BLaER1 treated with 17β-estradiol and CSF1 and Interleukin-3, amounts not matched to agents 10 nM and 100 nM (cell line): ENCODE measurements at regions not wholly inside any gene's neighbourhood (a gene's known extent, or its start where the extent isn't known, plus 50 kb on each side); places are given as distances from the start of the nearest gene placed in this dataset.

ENCODE experiments used
- H3K27ac ChIP-seq, 11 experiments: shearing (Covaris generic); formaldehyde crosslinking; 2 replicates each; pipeline ENCODE4 v1.8.1; 2022
- H3K27me3 ChIP-seq, 11 experiments: shearing (Covaris generic); formaldehyde crosslinking; 2 replicates each; pipeline ENCODE4 v1.8.1; 2022
- H3K36me3 ChIP-seq, 11 experiments: shearing (Covaris generic); formaldehyde crosslinking; 2 replicates each; pipeline ENCODE4 v1.8.1; 2022
- H3K4me1 ChIP-seq, 10 experiments: shearing (Covaris generic); formaldehyde crosslinking; 2 replicates each; pipeline ENCODE4 v1.8.1; 2022
- H3K4me2 ChIP-seq, 11 experiments: shearing (Covaris generic); formaldehyde crosslinking; 2 replicates each; pipeline ENCODE4 v1.8.1; 2022
- H3K4me3 ChIP-seq, 10 experiments: shearing (Covaris generic); formaldehyde crosslinking; 2 replicates each; pipeline ENCODE4 v1.8.1; 2022
- H3K9ac ChIP-seq, 11 experiments: shearing (Covaris generic); formaldehyde crosslinking; 2 replicates each; pipeline ENCODE4 v1.8.1; 2022
- H3K9me3 ChIP-seq, 11 experiments: shearing (Covaris generic); formaldehyde crosslinking; replicated peaks in 1 of 11; 2 replicates each; pipeline ENCODE4 v1.8.1; 2022
- H4K20me1 ChIP-seq, 11 experiments: shearing (Covaris generic); formaldehyde crosslinking; 2 replicates each; pipeline ENCODE4 v1.8.1; 2022
- Cebpa-rat ChIP-seq, 11 experiments: shearing (Covaris generic); IDR thresholded peaks; 2 replicates each; pipeline ENCODE4 v1.8.1; 2022

- peaks cover 0 to 4% (median 0%) of the 10 kb centered on the region in 10 experiments; a peak in 1 of 20 replicates for H3K4me1 ChIP-seq
- TF ChIP-seq Cebpa-rat (IDR thresholded peaks at IDR 0.05), result no peak
- no peak overlapping the region for H3K4me3 ChIP-seq
- H3K4me2 ChIP-seq, result no peak overlapping the region
- H3K27ac ChIP-seq, result no peak overlapping the region
- peaks cover 71 to 100% (median 99%) of the 10 kb centered on the region in 11 experiments for H3K27me3 ChIP-seq
- H3K9me3 ChIP-seq, result peaks cover 0 to 8% (median 6%) of the 10 kb centered on the region in 11 experiments; a peak in 14 of 22 replicates
- peaks cover 0 to 11% (median 0%) of the 10 kb centered on the region in 11 experiments; a peak in 4 of 22 replicates for H4K20me1 ChIP-seq
- H3K9ac ChIP-seq, result no peak overlapping the region
- H3K36me3 ChIP-seq, result no peaks in the 10 kb centered on the region
These were observed 96.2 kb downstream of the PJA1 start for GRCh38 chrX:69069086-69069445.

- TF ChIP-seq Cebpa-rat (IDR thresholded peaks at IDR 0.05), result no peak
- no peak overlapping the region for H3K9ac ChIP-seq
- peaks cover 0 to 14% (median 10%) of the 10 kb centered on the region in 11 experiments; a peak in 14 of 22 replicates for H3K9me3 ChIP-seq
- H3K27me3 ChIP-seq, result peaks cover 73 to 100% (median 99%) of the 10 kb centered on the region in 11 experiments
- peaks cover 0 to 4% (median 0%) of the 10 kb centered on the region in 10 experiments; a peak in 1 of 20 replicates for H3K4me1 ChIP-seq
- no peak overlapping the region for H3K4me3 ChIP-seq
- no peaks in the 10 kb centered on the region for H3K36me3 ChIP-seq
- H4K20me1 ChIP-seq, result peaks cover 0 to 11% (median 0%) of the 10 kb centered on the region in 11 experiments; a peak in 4 of 22 replicates
- H3K27ac ChIP-seq, result no peak overlapping the region
- H3K4me2 ChIP-seq, result no peak overlapping the region
These were observed 96.8 kb downstream of the PJA1 start for GRCh38 chrX:69068301-69069085.

- H3K27me3 ChIP-seq, result peaks cover 71 to 100% (median 99%) of the 10 kb centered on the region in 11 experiments
- peaks cover 0 to 17% (median 12%) of the 10 kb centered on the region in 11 experiments; a peak in 14 of 22 replicates for H3K9me3 ChIP-seq
- peaks cover 0 to 11% (median 0%) of the 10 kb centered on the region in 11 experiments; a peak in 4 of 22 replicates for H4K20me1 ChIP-seq
- TF ChIP-seq Cebpa-rat (IDR thresholded peaks at IDR 0.05), result no peak
- H3K36me3 ChIP-seq, result no peaks in the 10 kb centered on the region
- H3K9ac ChIP-seq, result no peak overlapping the region
- H3K4me2 ChIP-seq, result no peak overlapping the region
- H3K4me3 ChIP-seq, result no peak overlapping the region
- H3K4me1 ChIP-seq, result peaks cover 0 to 4% (median 0%) of the 10 kb centered on the region in 10 experiments; a peak in 1 of 20 replicates
- H3K27ac ChIP-seq, result no peak overlapping the region
These were observed 97.4 kb downstream of the PJA1 start for GRCh38 chrX:69067841-69068240.

GRCh38 chrX:69066966-69067525 lies 98.2 kb downstream of the PJA1 start:
- no peak overlapping the region for H3K9ac ChIP-seq
- peaks cover 0 to 17% (median 12%) of the 10 kb centered on the region in 11 experiments; a peak in 14 of 22 replicates for H3K9me3 ChIP-seq
- no peak for TF ChIP-seq Cebpa-rat (IDR thresholded peaks at IDR 0.05)
- H4K20me1 ChIP-seq, result peaks cover 0 to 11% (median 0%) of the 10 kb centered on the region in 11 experiments; a peak in 4 of 22 replicates
- no peak overlapping the region for H3K27ac ChIP-seq
- no peak overlapping the region for H3K4me3 ChIP-seq
- H3K4me1 ChIP-seq, result no peaks in the 10 kb centered on the region
- H3K27me3 ChIP-seq, result peaks cover 71 to 100% (median 99%) of the 10 kb centered on the region in 11 experiments
- no peaks in the 10 kb centered on the region for H3K36me3 ChIP-seq
- no peak overlapping the region for H3K4me2 ChIP-seq

GRCh38 chrX:69066021-69066757 lies 99.1 kb downstream of the PJA1 start:
- no peak overlapping the region for H3K4me3 ChIP-seq
- no peaks in the 10 kb centered on the region for H3K36me3 ChIP-seq
- H3K4me2 ChIP-seq, result no peak overlapping the region
- no peaks in the 10 kb centered on the region for H3K4me1 ChIP-seq
- no peak overlapping the region for H3K9ac ChIP-seq
- H3K27me3 ChIP-seq, result peaks cover 69 to 100% (median 100%) of the 10 kb centered on the region in 11 experiments
- peaks cover 0 to 19% (median 0%) of the 10 kb centered on the region in 11 experiments; a peak in 4 of 22 replicates for H4K20me1 ChIP-seq
- TF ChIP-seq Cebpa-rat (IDR thresholded peaks at IDR 0.05), result no peak
- H3K9me3 ChIP-seq, result peaks cover 0 to 17% (median 12%) of the 10 kb centered on the region in 11 experiments; a peak in 14 of 22 replicates
- no peak overlapping the region for H3K27ac ChIP-seq

GRCh38 chrX:69065451-69065850 lies 99.8 kb downstream of the PJA1 start:
- TF ChIP-seq Cebpa-rat (IDR thresholded peaks at IDR 0.05), result no peak
- Histone ChIP-seq H3K9ac (no peak overlapping the region), H4K20me1 (peaks cover 0 to 22% (median 0%) of the 10 kb centered on the region in 11 experiments; a peak in 4 of 22 replicates), H3K27me3 (peaks cover 72 to 100% (median 100%) of the 10 kb centered on the region in 11 experiments), H3K4me2 (no peak overlapping the region), H3K4me3 (no peak overlapping the region), H3K9me3 (peaks cover 0 to 17% (median 12%) of the 10 kb centered on the region in 11 experiments; a peak in 14 of 22 replicates), H3K27ac (no peak overlapping the region), H3K36me3 (no peaks in the 10 kb centered on the region), H3K4me1 (peaks cover 0 to 2% (median 0%) of the 10 kb centered on the region in 10 experiments; a peak in 3 of 20 replicates)

- no peak overlapping the region for H3K4me3 ChIP-seq
- H3K27me3 ChIP-seq, result peaks cover 62 to 100% (median 90%) of the 10 kb centered on the region in 11 experiments
- peaks cover 0 to 17% (median 12%) of the 10 kb centered on the region in 11 experiments; a peak in 14 of 22 replicates for H3K9me3 ChIP-seq
These were observed 101.8 kb downstream of the PJA1 start for GRCh38 chrX:69063486-69063885.

GRCh38 chrX:69062493-69062892 lies 102.8 kb downstream of the PJA1 start:
- peaks cover 52 to 91% (median 82%) of the 10 kb centered on the region in 11 experiments for H3K27me3 ChIP-seq
- 0 out of 22 replicates have a peak, but pooled peaks cover 0 to 12% (median 0%) of the 10 kb centered on the region in 11 experiments for H4K20me1 ChIP-seq
- no peak overlapping the region for H3K27ac ChIP-seq
- no peak overlapping the region for H3K4me3 ChIP-seq
- no peak overlapping the region for H3K9ac ChIP-seq
- H3K36me3 ChIP-seq, result no peaks in the 10 kb centered on the region
- H3K9me3 ChIP-seq, result peaks cover 0 to 17% (median 12%) of the 10 kb centered on the region in 11 experiments; a peak in 14 of 22 replicates
- no peak overlapping the region for H3K4me2 ChIP-seq
- TF ChIP-seq Cebpa-rat (IDR thresholded peaks at IDR 0.05), result no peak
- H3K4me1 ChIP-seq, result peaks cover 0 to 10% (median 4%) of the 10 kb centered on the region in 10 experiments; a peak in 4 of 20 replicates

More at GRCh38 chrX:69063486-69063885, 101.8 kb downstream of the PJA1 start:
- Histone ChIP-seq H3K4me1 (peaks cover 0 to 10% (median 4%) of the 10 kb centered on the region in 10 experiments; a peak in 4 of 20 replicates), H3K4me2 (no peak overlapping the region), H3K36me3 (no peaks in the 10 kb centered on the region), H4K20me1 (peaks cover 0 to 14% (median 0%) of the 10 kb centered on the region in 11 experiments; a peak in 3 of 22 replicates), H3K9ac (no peak overlapping the region), H3K27ac (no peak overlapping the region)
- TF ChIP-seq Cebpa-rat (IDR thresholded peaks at IDR 0.05), result no peak
